ENCODE measurements at regions not wholly inside any gene's neighbourhood (a gene's known extent, or its start where the extent isn't known, plus 50 kb on each side); places are given as distances from the start of the nearest gene placed in this dataset.

DNA sequence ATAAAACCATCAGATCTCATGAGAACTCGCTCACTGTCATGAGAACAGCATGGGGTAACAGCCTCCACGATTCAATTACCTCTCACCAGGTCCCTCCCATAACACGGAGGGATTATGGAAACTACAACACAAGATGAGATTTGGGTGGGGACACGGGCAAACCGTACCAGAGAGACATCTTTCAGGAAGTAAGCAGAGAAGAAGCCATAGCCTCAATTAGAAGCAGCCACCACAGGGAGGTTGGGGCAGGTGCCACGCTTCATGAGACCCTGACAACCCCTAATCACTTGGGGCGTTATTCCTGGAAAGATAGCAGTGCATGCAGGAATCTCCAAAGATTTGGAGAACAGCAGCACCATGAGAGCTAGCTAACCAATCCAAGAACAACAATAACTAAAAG lies 52.9 kb upstream of the SIRPG start:
- TF ChIP-seq, protein P1, sequence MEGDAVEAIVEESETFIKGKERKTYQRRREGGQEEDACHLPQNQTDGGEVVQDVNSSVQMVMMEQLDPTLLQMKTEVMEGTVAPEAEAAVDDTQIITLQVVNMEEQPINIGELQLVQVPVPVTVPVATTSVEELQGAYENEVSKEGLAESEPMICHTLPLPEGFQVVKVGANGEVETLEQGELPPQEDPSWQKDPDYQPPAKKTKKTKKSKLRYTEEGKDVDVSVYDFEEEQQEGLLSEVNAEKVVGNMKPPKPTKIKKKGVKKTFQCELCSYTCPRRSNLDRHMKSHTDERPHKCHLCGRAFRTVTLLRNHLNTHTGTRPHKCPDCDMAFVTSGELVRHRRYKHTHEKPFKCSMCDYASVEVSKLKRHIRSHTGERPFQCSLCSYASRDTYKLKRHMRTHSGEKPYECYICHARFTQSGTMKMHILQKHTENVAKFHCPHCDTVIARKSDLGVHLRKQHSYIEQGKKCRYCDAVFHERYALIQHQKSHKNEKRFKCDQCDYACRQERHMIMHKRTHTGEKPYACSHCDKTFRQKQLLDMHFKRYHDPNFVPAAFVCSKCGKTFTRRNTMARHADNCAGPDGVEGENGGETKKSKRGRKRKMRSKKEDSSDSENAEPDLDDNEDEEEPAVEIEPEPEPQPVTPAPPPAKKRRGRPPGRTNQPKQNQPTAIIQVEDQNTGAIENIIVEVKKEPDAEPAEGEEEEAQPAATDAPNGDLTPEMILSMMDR (conservative IDR thresholded peaks at IDR 0.05; ENCODE audit: control insufficient read depth, insufficient read depth, low read depth, low read length): no peak
- H3K4me3 ChIP-seq (ENCODE audit: control insufficient read depth, low read depth, low read length): no peak overlapping the region
- no peak for DNase-seq (ENCODE audit: low read depth)

DNA sequence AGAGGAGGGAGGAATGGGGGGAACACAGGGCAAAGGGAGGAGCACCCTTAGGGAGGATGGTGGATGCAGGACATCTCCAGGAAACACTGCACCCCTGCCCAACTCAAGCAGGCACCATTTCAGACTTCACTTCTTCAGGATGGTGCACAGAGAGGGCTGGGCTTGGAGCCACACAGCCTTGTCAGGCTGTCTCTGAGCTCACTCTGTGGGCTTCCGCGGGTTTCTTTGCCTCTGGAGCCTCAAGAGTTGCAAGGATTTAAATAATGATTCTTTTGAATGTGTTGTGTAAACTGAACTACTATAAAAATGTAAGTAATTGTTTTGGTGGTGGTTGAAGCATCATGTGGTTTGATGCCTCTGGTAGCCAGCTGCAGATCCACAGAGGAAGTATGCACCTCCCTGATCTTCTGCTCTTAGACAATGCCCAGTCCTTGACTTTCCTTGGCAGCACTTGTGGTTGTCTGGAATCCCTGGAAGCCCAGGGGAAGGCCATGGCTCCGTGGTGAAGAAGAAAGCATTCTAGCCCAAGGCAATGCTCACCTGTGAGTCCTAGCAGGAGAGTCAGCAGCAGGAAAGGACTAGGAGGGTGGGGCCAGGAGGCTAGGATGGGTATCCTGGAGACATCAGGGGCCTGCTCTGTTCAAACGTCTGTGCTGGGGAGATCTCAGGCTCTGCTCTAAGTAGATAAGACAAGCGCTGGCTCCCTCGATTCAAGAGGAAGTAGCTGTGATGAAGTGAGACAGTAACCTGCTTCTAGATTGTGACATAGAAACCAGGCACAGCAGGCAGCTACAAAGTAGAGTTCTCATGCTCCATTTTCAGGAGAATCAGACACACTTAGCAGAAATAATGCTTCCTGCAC lies 50.2 kb upstream of the SIRPG start:
- TF ChIP-seq, protein P1 (conservative IDR thresholded peaks at IDR 0.05; ENCODE audit: control insufficient read depth, insufficient read depth, low read depth, low read length): no peak
- H3K4me3 ChIP-seq (ENCODE audit: control insufficient read depth, low read depth, low read length): no peak overlapping the region
- no peak for DNase-seq (ENCODE audit: low read depth)

Data from fibroblast of mammary gland (primary cell).